ENCODE measurements at regions not wholly inside any gene's neighbourhood (a gene's known extent, or its start where the extent isn't known, plus 50 kb on each side); places are given as distances from the start of the nearest gene placed in this dataset.

- no peak for TF ChIP-seq CTCF (IDR thresholded peaks at IDR 0.05; ENCODE audit: low read length)
- no peak for TF ChIP-seq EZH2 (optimal IDR thresholded peaks at IDR 0.05; ENCODE audit: low read depth, low read length)
These were observed 64.6 kb upstream of the TYRP1 start for GRCh38 chr9:12628546-12628945.

Measured in MM.1S (cell line).